Endothelial cell of umbilical vein (primary cell): ENCODE measurements at regions not wholly inside any gene's neighbourhood (a gene's known extent, or its start where the extent isn't known, plus 50 kb on each side); places are given as distances from the start of the nearest gene placed in this dataset.

Experiments
- BruUV-seq: library from RNA; stranded (reverse); fragments of 400-500 nt; replicated peaks from 2 replicates; lab custom pipeline; 2021; lab: Mats Ljungman, UMichigan
- CTCF ChIA-PET: fragments of 300-600, 350-600 bp; sonication (Branson Sonifier 250); formaldehyde crosslinking; loops from one replicate; lab custom pipeline; 2021; ENCODE audit warnings: antibody characterized with exemption, inconsistent platforms; lab: Charles Lee
- POLR2A ChIA-PET: fragments of 300-600, 350-600 bp; sonication (Branson Sonifier 250); formaldehyde crosslinking; loops from one replicate; lab custom pipeline; 2021; ENCODE audit warnings: antibody characterized with exemption, inconsistent platforms; lab: Charles Lee
- DNase-seq: peaks from one replicate; pipeline ENCODE4 v3.0.0-alpha.2; 2011; ENCODE audit warnings: low read depth, low spot score
- FAIRE-seq: peaks from 2 replicates; lab custom pipeline; 2011; peaks lifted over from hg19 to GRCh38; lab: Jason Lieb, UNC
- H2AFZ ChIP-seq: 2 replicates; pipeline ENCODE4 v1.6.0; 2012; ENCODE audit warnings: low read depth, low read length, control low read depth, inconsistent platforms
- H3K27ac ChIP-seq: 2 replicates; pipeline ENCODE4 v1.5.1; 2011; ENCODE audit warnings: low read depth, mild to moderate bottlenecking, control low read depth, low read length, moderate library complexity; ENCODE audit not compliant: insufficient read depth
- H3K27me3 ChIP-seq, 2 experiments: 2 replicates each; pipeline versions ENCODE4 v1.6.0 to v1.6.1; 2011; ENCODE audit warnings: low read length in 2 of 2, mixed read lengths in 1 of 2; ENCODE audit not compliant: control insufficient read depth in 2 of 2, insufficient read depth in 2 of 2
- H3K36me3 ChIP-seq, 2 experiments: 2 replicates in 1 of 2; 3 replicates in 1 of 2; pipeline ENCODE4 v1.5.1; 2011; ENCODE audit warnings: low read length in 2 of 2, mild to moderate bottlenecking in 1 of 2, moderate library complexity in 1 of 2; ENCODE audit not compliant: control insufficient read depth in 2 of 2, insufficient read depth in 2 of 2; ENCODE audit errors: extremely low read depth in 1 of 2
- H3K4me1 ChIP-seq: 3 replicates; pipeline ENCODE4 v1.5.1; 2011; ENCODE audit warnings: mild to moderate bottlenecking, low read length; ENCODE audit not compliant: control insufficient read depth, insufficient read depth; ENCODE audit errors: extremely low read depth
- H3K4me2 ChIP-seq: 2 replicates; pipeline ENCODE4 v1.6.1; 2011; ENCODE audit warnings: low read length, control low read depth, mixed read lengths; ENCODE audit not compliant: insufficient read depth
- H3K4me3 ChIP-seq, 3 experiments: fragments of 200-600 bp in 1 of 3; sonication (generic), shearing (Covaris generic) in 1 of 3; replicated peaks in 1 of 3; 2 replicates each; pipeline ENCODE4 v1.5.1; 2011 to 2016; ENCODE audit warnings: control low read depth in 3 of 3, low read length in 3 of 3, mild to moderate bottlenecking in 2 of 3, inconsistent platforms in 1 of 3, low read depth in 1 of 3, moderate library complexity in 1 of 3; ENCODE audit not compliant: insufficient read depth in 1 of 3
- H3K79me2 ChIP-seq: 2 replicates; pipeline ENCODE4 v1.6.0; 2012; ENCODE audit warnings: low read length, inconsistent platforms; ENCODE audit not compliant: control insufficient read depth, insufficient read depth
- H3K9ac ChIP-seq: replicated peaks from 2 replicates; pipeline ENCODE3; 2011; ENCODE audit warnings: low read length, control low read depth; ENCODE audit not compliant: insufficient read depth; ENCODE audit errors: extremely low read depth
- H3K9me1 ChIP-seq: replicated peaks from 3 replicates; pipeline ENCODE4 v1.6.0; 2011; ENCODE audit warnings: mild to moderate bottlenecking, low read length; ENCODE audit not compliant: control insufficient read depth, insufficient read depth; ENCODE audit errors: extremely low read depth
- H3K9me3 ChIP-seq: replicated peaks from 2 replicates; pipeline ENCODE4 v1.5.1; 2012; ENCODE audit warnings: low read length, inconsistent platforms; ENCODE audit not compliant: control insufficient read depth, insufficient read depth
- H4K20me1 ChIP-seq: replicated peaks from 2 replicates; pipeline ENCODE3; 2011; ENCODE audit warnings: mild to moderate bottlenecking, low read length; ENCODE audit not compliant: control insufficient read depth, insufficient read depth; ENCODE audit errors: extremely low read depth
- CTCF ChIP-seq, 2 donors: IDR thresholded peaks; 1 replicate in 1 of 2; 2 replicates in 1 of 2; pipeline ENCODE4 v1.5.1; 2011; ENCODE audit warnings: low read length in 2 of 2, mild to moderate bottlenecking in 2 of 2, moderate library complexity in 2 of 2, control low read depth in 1 of 2, inconsistent platforms in 1 of 2, low read depth in 1 of 2; ENCODE audit not compliant: insufficient read depth in 1 of 2; ENCODE audit errors: extremely low read depth in 1 of 2
- EZH2 ChIP-seq: IDR thresholded peaks from 2 replicates; pipeline ENCODE4 v1.6.1; 2012; ENCODE audit warnings: borderline replicate concordance, low read depth, mild to moderate bottlenecking, moderate library complexity, low read length, inconsistent platforms; ENCODE audit not compliant: severe bottlenecking
- FOS ChIP-seq: IDR thresholded peaks from 2 replicates; pipeline ENCODE4 v1.6.1; 2011; ENCODE audit warnings: mild to moderate bottlenecking, low read length, moderate library complexity, borderline replicate concordance; ENCODE audit not compliant: insufficient read depth
- GATA2 ChIP-seq: IDR thresholded peaks from 2 replicates; pipeline ENCODE4 v1.7.0; 2011; ENCODE audit warnings: low read depth, mild to moderate bottlenecking, moderate library complexity, mixed read lengths, low read length; ENCODE audit not compliant: insufficient read length, insufficient read depth
- JUN ChIP-seq: IDR thresholded peaks from 2 replicates; pipeline ENCODE4 v1.6.1; 2011; ENCODE audit warnings: borderline replicate concordance, low read depth; ENCODE audit not compliant: insufficient read length, insufficient read depth
- MAX ChIP-seq: IDR thresholded peaks from 2 replicates; pipeline ENCODE4 v1.6.1; 2011; ENCODE audit not compliant: insufficient read depth, insufficient read length
- MYC ChIP-seq: IDR thresholded peaks from one replicate; pipeline ENCODE4 v1.6.1; 2011; ENCODE audit warnings: mild to moderate bottlenecking, low read depth, low read length
- POLR2A ChIP-seq: IDR thresholded peaks from 2 replicates; pipeline ENCODE4 v1.6.1; 2012; ENCODE audit warnings: low read depth, mild to moderate bottlenecking, control low read depth, low read length
- POLR2AphosphoS5 ChIP-seq: IDR thresholded peaks from 2 replicates; pipeline ENCODE4 v1.6.1; 2012; ENCODE audit warnings: low read depth, mild to moderate bottlenecking, control low read depth, low read length, moderate library complexity; ENCODE audit not compliant: insufficient read depth
- dilution Hi-C: fragments of 300-500 bp; cut with MboI; formaldehyde crosslinking; loops from one replicate; pipeline ENCODE4 v1.15.0; 2019; ENCODE audit warnings: low sequenced_read_pairs; ENCODE audit not compliant: extremely low pct_ligation_motif_present
- intact Hi-C: fragments of 100-400 bp; cut with micrococcal nuclease; formaldehyde crosslinking; loops from one replicate; pipeline ENCODE4 v1.10.0; 2022

GRCh38 chr3:55147856-55148720, 220.2 kb upstream of the LRTM1 start:
- H3K4me2 ChIP-seq: no peak overlapping the region
- POLR2A ChIA-PET: no interaction called here

More at GRCh38 chr3:55147856-55148720, 220.2 kb upstream of the LRTM1 start:
- CTCF ChIA-PET: interaction anchor here (0.6 kb wide), 1 partner anchor 47 kb away, joined by 3 read pairs; no protein-coding TSS in a partner anchor
- H2AFZ ChIP-seq: no peak overlapping the region
- BruUV-seq: no TSS peak
- no peaks in the 10 kb centered on the region for H4K20me1 ChIP-seq
- H3K27ac ChIP-seq: no peak overlapping the region
- no peak overlapping the region for H3K9ac ChIP-seq
- no peak for FAIRE-seq
- no peaks in the 10 kb centered on the region for H3K36me3 ChIP-seq
- H3K9me3 ChIP-seq: peaks cover 2% of the 10 kb centered on the region
- no peaks in the 10 kb centered on the region for H3K79me2 ChIP-seq
- dilution Hi-C loops (no loop called here), intact Hi-C loops (no loop called here)
- H3K4me3 ChIP-seq: no peak overlapping the region
- H3K27me3 ChIP-seq: no peaks in the 10 kb centered on the region
- no peak for DNase-seq
- no peaks in the 10 kb centered on the region for H3K4me1 ChIP-seq
- H3K9me1 ChIP-seq: no peaks in the 10 kb centered on the region
- TF ChIP-seq POLR2A (no peak), POLR2AphosphoS5 (no peak), FOS (no peak), MAX (no peak), CTCF (IDR thresholded peaks at IDR 0.05; ENCODE audit: extremely low read depth in 1 of 2, insufficient read depth in 1 of 2, low read depth in 1 of 2, low read length in 2 of 2) (no peak), MYC (no peak), GATA2 (no peak), EZH2 (no peak), JUN (no peak)
